ENCODE measurements at regions not wholly inside any gene's neighbourhood (a gene's known extent, or its start where the extent isn't known, plus 50 kb on each side); places are given as distances from the start of the nearest gene placed in this dataset.
"Not testable (repeated sequence)": the region's sequence is repeated elsewhere in the genome, so short reads cannot be mapped to it uniquely, and the experiment has no call there.

GRCh38 chr6:115798229-115798628, 262.5 kb downstream of the FRK start:
- ATAC-seq = no peak

GRCh38 chr6:115796829-115797228, 263.9 kb downstream of the FRK start:
- no peak for ATAC-seq

- ATAC-seq = no peak
Measured at GRCh38 chr6:115796061-115796460, 264.6 kb downstream of the FRK start.

GRCh38 chr6:115783402-115784061, 277.2 kb downstream of the FRK start:
- no peak for ATAC-seq

- ATAC-seq = no peak
Measured at GRCh38 chr6:115782612-115783011, 278.1 kb downstream of the FRK start.

GRCh38 chr6:115773741-115774140, 286.9 kb downstream of the FRK start:
- ATAC-seq = no peak

- no peak for ATAC-seq
Measured at GRCh38 chr6:115770851-115771250, 289.8 kb downstream of the FRK start.

GRCh38 chr6:115768500-115768899, 292.2 kb downstream of the FRK start:
- ATAC-seq = no peak

- no peak for ATAC-seq
Measured at GRCh38 chr6:115767931-115768330, 292.8 kb downstream of the FRK start.

GRCh38 chr6:115766745-115767462, 293.8 kb downstream of the FRK start:
- no peak for ATAC-seq

GRCh38 chr6:115765966-115766365, 294.7 kb downstream of the FRK start:
- no peak for ATAC-seq

GRCh38 chr6:115759051-115759450, 301.6 kb downstream of the FRK start:
- ATAC-seq = no peak

GRCh38 chr6:115753446-115753845, 307.2 kb downstream of the FRK start:
- no peak for ATAC-seq

GRCh38 chr6:115750946-115751345, 309.7 kb downstream of the FRK start:
- no peak for ATAC-seq

- ATAC-seq = no peak
Measured at GRCh38 chr6:115750292-115750691, 310.4 kb downstream of the FRK start.

GRCh38 chr6:115747719-115748118, 313.0 kb downstream of the FRK start:
- no peak for ATAC-seq

- not testable (repeated sequence) for ATAC-seq
Measured at GRCh38 chr6:115746583-115746982, 314.1 kb downstream of the FRK start.

- no peak for ATAC-seq
Measured at GRCh38 chr6:115740907-115741306, 319.8 kb downstream of the FRK start.

GRCh38 chr6:115735610-115736009, 325.1 kb downstream of the FRK start:
- ATAC-seq = no peak

GRCh38 chr6:115733426-115733825, 327.3 kb downstream of the FRK start:
- ATAC-seq = no peak

GRCh38 chr6:115729036-115729435, 331.7 kb downstream of the FRK start:
- ATAC-seq = no peak

GRCh38 chr6:115728171-115728570, 332.5 kb downstream of the FRK start:
- ATAC-seq = no peak

- no peak for ATAC-seq
Measured at GRCh38 chr6:115721564-115721963, 339.1 kb downstream of the FRK start.

GRCh38 chr6:115720900-115721299, 339.8 kb downstream of the FRK start:
- no peak for ATAC-seq

GRCh38 chr6:115717472-115717871, 343.2 kb downstream of the FRK start:
- ATAC-seq = no peak

Measured in esophagus mucosa (tissue), 1 donor.